ENCODE measurements at regions not wholly inside any gene's neighbourhood (a gene's known extent, or its start where the extent isn't known, plus 50 kb on each side); places are given as distances from the start of the nearest gene placed in this dataset.

- Histone ChIP-seq H3K9me3 (ENCODE audit: severe bottlenecking) (no peaks in the 10 kb centered on the region), H3K36me3 (ENCODE audit: low read depth) (no peaks in the 10 kb centered on the region), H3K27me3 (ENCODE audit: insufficient read depth, poor library complexity, severe bottlenecking) (no peaks in the 10 kb centered on the region), H3K4me1 (ENCODE audit: insufficient read depth, poor library complexity, severe bottlenecking) (no peaks in the 10 kb centered on the region), H3K4me3 (ENCODE audit: severe bottlenecking) (no peak overlapping the region), H3K27ac (ENCODE audit: poor library complexity, severe bottlenecking) (no peak overlapping the region)
- TF ChIP-seq CTCF (IDR thresholded peaks at IDR 0.05; ENCODE audit: poor library complexity, severe bottlenecking) = no peak
- DNase-seq (ENCODE audit: low spot score) (no peak), ATAC-seq (ENCODE audit: low read depth) (peak; percentile 52; the same call in 2 of the 3 replicates)
These were observed 541.9 kb upstream of the SEL1L start for GRCh38 chr14:82075566-82075965.

- Histone ChIP-seq H3K27me3 (ENCODE audit: insufficient read depth, poor library complexity, severe bottlenecking) (peaks cover 4% of the 10 kb centered on the region), H3K4me1 (ENCODE audit: insufficient read depth, poor library complexity, severe bottlenecking) (no peaks in the 10 kb centered on the region), H3K27ac (ENCODE audit: poor library complexity, severe bottlenecking) (no peak overlapping the region), H3K36me3 (ENCODE audit: low read depth) (no peaks in the 10 kb centered on the region), H3K9me3 (ENCODE audit: severe bottlenecking) (no peaks in the 10 kb centered on the region), H3K4me3 (ENCODE audit: severe bottlenecking) (no peak overlapping the region)
- no peak for DNase-seq (ENCODE audit: low spot score)
- ATAC-seq (ENCODE audit: low read depth) = no peak
- TF ChIP-seq CTCF (IDR thresholded peaks at IDR 0.05; ENCODE audit: poor library complexity, severe bottlenecking) = no peak
These were observed 545.9 kb upstream of the SEL1L start for GRCh38 chr14:82079553-82079952.

- Histone ChIP-seq H3K27me3 (ENCODE audit: insufficient read depth, poor library complexity, severe bottlenecking) (peaks cover 4% of the 10 kb centered on the region), H3K4me1 (ENCODE audit: insufficient read depth, poor library complexity, severe bottlenecking) (no peaks in the 10 kb centered on the region), H3K27ac (ENCODE audit: poor library complexity, severe bottlenecking) (no peak overlapping the region), H3K36me3 (ENCODE audit: low read depth) (no peaks in the 10 kb centered on the region), H3K4me3 (ENCODE audit: severe bottlenecking) (no peak overlapping the region), H3K9me3 (ENCODE audit: severe bottlenecking) (no peaks in the 10 kb centered on the region)
- no peak for DNase-seq (ENCODE audit: low spot score)
- TF ChIP-seq CTCF (IDR thresholded peaks at IDR 0.05; ENCODE audit: poor library complexity, severe bottlenecking) = no peak
- no peak for ATAC-seq (ENCODE audit: low read depth)
These were observed 546.7 kb upstream of the SEL1L start for GRCh38 chr14:82080370-82080769.

- H3K9me3 ChIP-seq (ENCODE audit: severe bottlenecking) = no peaks in the 10 kb centered on the region
- H3K27ac ChIP-seq (ENCODE audit: poor library complexity, severe bottlenecking) = no peak overlapping the region
- no peak for DNase-seq (ENCODE audit: low spot score)
- ATAC-seq (ENCODE audit: low read depth) = no peak
- no peak for TF ChIP-seq CTCF (IDR thresholded peaks at IDR 0.05; ENCODE audit: poor library complexity, severe bottlenecking)
- H3K36me3 ChIP-seq (ENCODE audit: low read depth) = no peaks in the 10 kb centered on the region
- peaks cover 4% of the 10 kb centered on the region for H3K27me3 ChIP-seq (ENCODE audit: insufficient read depth, poor library complexity, severe bottlenecking)
- H3K4me3 ChIP-seq (ENCODE audit: severe bottlenecking) = no peak overlapping the region
- no peaks in the 10 kb centered on the region for H3K4me1 ChIP-seq (ENCODE audit: insufficient read depth, poor library complexity, severe bottlenecking)
These were observed 551.2 kb upstream of the SEL1L start for GRCh38 chr14:82084813-82085212.

DNA sequence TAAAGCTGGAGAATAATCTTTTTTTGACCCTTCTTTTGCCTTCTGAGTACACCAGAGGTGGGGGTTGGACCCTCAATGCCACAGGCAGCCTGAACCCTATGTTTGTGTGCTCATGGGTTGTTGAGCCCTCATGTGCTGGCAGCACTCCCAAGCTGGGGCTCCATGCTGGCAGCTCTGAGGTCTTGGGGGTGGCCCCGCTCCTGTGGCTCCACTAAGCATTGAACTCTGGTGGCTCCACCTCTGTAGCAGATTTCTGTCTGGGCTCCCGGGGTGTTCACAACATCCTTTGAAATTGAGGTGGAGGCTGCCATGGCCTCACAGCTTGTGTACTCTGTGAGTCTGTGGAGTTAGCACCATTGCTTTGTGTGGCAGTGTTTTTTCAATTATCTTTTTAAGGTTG, 557.4 kb upstream of the SEL1L start:
- Histone ChIP-seq H3K9me3 (ENCODE audit: severe bottlenecking) (no peaks in the 10 kb centered on the region), H3K36me3 (ENCODE audit: low read depth) (no peaks in the 10 kb centered on the region), H3K27ac (ENCODE audit: poor library complexity, severe bottlenecking) (no peak overlapping the region), H3K4me1 (ENCODE audit: insufficient read depth, poor library complexity, severe bottlenecking) (no peaks in the 10 kb centered on the region), H3K27me3 (ENCODE audit: insufficient read depth, poor library complexity, severe bottlenecking) (peaks cover 4% of the 10 kb centered on the region), H3K4me3 (ENCODE audit: severe bottlenecking) (no peak overlapping the region)
- DNase-seq (ENCODE audit: low spot score) (no peak), ATAC-seq (ENCODE audit: low read depth) (no peak)
- no peak for TF ChIP-seq CTCF (IDR thresholded peaks at IDR 0.05; ENCODE audit: poor library complexity, severe bottlenecking)

All from RWPE2 (cell line).